HG03064 (cell line): ENCODE measurements at regions not wholly inside any gene's neighbourhood (a gene's known extent, or its start where the extent isn't known, plus 50 kb on each side); places are given as distances from the start of the nearest gene placed in this dataset.

Experiments used
- ATAC-seq: cut with Tn5 transposase; IDR thresholded peaks from one replicate; pipeline ENCODE4 v1.9.1; 2021; ENCODE audit warnings: low read depth; ENCODE audit not compliant: unreplicated experiment

GRCh38 chr12:93318720-93319522 lies 58.8 kb upstream of the NUDT4 start:
- no peak for ATAC-seq

DNA sequence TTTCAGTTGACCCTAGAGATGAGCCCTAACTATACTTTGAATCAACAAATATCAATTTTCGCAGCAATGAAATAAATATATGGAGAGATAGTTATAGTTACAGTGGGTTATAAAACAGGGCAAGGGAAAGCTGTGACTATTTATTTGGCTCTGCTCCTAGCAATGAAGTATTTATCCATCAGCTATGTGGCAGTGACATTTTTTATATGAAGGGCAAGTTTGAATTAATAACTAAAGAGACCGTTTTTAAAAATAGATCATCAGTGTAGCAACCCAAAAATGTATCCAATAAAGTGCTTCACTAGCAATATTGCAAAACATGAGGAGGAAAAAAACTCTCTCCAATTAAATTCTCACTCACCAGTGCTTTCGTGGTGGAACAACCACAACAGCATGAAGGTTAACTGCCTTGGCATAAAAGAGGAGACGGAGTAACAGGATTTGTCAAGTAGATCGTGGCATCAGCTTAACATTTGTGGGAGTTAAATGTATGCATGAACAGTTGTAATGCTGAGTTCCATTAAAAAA lies 58.1 kb upstream of the NUDT4 start:
- ATAC-seq: no peak

DNA sequence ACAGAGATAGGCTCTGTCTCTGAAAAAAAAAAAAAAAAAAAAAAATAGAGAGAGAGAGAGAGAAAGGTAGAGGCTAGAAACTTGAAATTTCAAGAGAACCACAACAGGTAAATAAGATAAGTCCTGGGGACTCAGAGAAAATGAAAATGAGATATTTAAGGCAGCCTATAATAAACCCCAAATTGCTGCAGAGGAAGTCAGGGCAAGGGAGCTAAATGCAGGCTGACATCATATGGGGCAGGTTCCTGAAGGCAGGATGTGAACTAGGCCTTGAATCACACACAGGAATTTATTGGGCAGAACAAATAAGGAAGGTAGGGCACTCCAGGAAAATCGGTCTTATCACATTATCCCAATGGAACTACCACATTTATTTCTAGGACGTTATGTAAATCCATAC lies 54.9 kb upstream of the NUDT4 start:
- ATAC-seq: no peak

DNA sequence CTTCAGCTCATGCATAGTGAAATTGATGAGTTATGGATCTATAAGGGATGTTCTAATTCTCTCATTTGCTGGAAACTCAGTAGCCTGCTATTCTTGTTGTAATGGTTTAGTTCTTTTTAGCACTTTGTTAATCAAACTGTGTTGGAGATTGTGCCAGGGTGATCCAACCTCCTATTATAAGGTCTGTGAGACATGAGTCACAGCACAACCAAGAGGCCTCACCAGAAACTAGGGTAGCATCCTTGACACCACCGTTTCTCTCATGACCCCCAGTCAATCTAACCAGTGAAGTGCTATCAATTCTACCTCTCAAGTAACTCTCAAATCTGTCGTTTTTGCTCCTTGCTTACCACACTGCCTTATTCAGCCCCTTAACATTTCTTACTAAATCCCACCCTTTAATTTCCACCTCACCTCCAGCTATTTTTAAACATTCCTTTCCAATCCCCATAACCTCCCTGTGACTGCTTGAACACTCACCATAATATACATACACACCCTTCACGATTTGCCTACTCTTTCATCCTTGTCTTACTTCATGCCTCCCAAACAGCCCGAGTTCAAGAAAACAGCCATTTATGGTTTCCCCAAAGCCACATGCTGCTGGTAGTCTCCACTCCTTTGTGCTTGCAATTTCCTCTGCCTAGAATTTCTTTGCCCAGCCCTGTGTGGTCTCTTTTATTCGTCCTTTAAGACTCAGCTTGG lies 53.9 kb upstream of the NUDT4 start:
- no peak for ATAC-seq

DNA sequence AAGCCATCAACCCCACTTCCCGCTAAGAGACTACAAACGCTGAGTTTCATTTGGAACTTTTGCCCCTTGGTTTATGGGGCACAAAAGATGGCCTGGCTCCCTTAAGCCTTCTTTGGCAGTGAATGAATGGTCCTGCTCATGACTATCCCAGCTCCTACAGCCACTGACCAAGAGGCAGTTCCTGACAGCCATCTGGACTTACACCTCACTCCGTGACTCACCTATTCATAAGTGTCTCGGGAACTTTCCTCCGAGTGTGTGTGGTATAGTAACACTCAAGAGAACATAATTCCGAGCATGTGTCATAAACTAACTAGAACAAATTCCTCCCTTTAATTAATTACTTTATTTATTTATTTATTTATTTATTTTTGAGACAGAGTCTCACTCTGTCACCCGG lies 51.9 kb upstream of the NUDT4 start:
- no peak for ATAC-seq
